GM21619 (cell line): ENCODE measurements at regions not wholly inside any gene's neighbourhood (a gene's known extent, or its start where the extent isn't known, plus 50 kb on each side); places are given as distances from the start of the nearest gene placed in this dataset.
"Not testable (repeated sequence)": the region's sequence is repeated elsewhere in the genome, so short reads cannot be mapped to it uniquely, and the experiment has no call there.

ENCODE experiments used
- ATAC-seq: cut with Tn5 transposase; IDR thresholded peaks from one replicate; pipeline ENCODE4 v1.9.1; 2021; ENCODE audit not compliant: unreplicated experiment

DNA sequence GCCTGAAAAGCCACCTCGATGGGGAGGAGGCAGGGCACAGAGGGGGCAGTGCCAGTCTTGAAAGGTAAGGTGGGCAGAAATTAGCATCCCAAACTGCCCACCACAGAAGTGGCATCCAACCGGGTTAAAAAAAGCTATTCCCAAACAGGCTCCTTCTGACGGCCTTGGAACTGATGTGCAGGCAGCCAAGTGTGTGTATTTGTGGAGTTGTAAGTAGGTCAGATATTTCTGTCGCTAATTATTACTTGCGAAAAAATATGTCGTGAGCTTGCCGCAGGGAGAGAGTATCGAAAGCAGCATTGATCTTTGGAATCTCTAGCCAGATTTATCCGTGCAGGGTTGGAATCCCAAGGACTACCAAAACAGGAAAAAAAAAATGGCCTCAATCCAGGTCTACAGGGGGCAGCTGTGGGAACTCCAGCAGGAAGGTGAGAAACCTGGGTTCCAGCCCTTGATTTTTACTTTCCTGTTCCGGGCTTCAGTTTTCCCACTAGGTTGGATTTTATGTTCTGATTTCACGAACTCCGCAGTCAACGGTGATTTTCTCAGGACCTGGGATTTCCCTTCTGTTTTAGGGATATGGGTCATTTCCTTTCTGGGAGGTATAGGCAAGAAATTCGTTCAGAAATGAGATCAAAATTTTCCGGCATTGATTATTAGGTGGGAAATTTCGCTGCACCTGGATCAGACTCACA lies 200.8 kb downstream of the RGS3 start:
- ATAC-seq: no peak

GRCh38 chr9:113665064-113665463 lies 201.5 kb downstream of the RGS3 start:
- ATAC-seq: no peak

GRCh38 chr9:113665756-113666155 lies 202.2 kb downstream of the RGS3 start:
- no peak for ATAC-seq

DNA sequence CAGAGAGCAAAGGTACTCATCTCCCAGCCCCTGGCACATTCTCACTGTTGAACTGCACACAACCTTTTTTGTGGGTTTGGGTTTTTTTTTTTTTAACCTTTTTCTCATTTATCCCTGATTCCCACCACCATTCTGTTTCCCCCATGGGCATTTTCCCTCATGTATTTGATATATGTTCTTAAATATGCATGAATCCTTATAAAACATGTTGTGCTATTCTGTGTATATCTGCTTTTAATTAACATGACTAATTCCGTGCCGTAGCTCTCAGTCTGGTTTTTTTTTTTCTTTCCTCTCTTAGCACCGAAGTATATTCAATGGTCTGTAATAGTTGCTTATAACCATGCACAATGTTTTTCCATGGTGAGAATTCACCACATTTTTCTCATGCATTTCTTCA lies 204.5 kb downstream of the RGS3 start:
- ATAC-seq: no peak

GRCh38 chr9:113669522-113670115 lies 206.1 kb downstream of the RGS3 start:
- ATAC-seq: no peak

DNA sequence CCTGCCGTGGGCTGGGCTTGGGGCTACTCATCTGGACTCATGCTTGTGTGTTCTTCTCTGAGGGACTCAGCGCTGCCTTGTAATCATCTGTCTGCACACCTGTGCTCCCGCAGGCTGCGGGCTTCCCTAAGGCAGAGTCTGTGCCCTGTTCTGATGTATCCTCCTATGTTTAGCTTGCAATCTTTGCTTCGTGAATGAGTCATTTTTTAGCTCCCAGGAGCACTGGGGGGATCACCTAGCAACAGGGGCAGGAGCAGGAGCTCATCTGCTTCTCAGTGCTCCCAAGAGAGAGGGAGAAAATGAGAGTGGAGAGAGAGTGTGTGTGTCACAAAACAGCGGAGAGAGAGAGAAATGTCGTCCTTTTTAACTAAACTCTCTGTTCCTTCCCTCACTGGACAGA lies 202.4 kb upstream of the ZNF618 start:
- no peak for ATAC-seq

DNA sequence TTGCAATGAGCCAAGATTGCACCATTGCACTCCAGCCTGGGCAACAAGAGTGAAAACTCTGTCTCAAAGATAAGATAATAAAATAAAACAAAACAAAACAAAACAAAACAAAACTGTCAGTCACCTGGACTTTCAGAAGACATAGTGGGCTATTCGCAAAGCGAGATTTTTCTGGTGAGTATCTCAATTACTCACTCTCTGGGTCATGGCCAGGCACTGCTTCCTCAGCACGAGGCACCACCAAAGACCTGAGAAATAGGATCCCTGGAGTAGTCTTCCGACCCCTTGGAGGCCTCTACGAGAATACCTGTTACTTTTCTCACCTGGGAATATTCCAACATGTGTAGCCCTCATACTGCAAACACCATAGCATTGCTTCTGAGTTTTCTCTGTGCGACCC lies 201.7 kb upstream of the ZNF618 start:
- ATAC-seq: no peak

DNA sequence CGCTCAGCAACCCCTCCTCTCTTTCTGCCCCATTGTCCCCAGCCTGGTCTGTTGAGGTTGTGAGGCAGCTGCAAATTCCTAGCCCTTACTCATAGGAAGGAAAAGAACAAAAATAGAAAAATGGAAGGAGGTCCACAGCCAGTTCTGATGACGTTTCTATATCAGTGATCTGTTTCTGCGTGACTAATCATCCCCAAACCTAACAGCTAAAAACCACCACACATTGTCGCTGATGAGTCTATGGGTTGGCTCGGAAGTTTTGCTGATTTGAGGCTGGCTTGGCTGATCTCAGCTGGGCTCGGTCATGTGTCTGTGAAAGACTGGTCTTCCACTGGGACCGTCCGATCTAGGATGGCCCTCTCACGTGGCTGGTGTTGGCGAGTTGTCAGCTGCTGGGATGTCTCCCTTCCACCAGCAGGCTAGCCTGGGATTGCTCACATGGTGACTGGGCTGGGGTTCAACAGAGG lies 200.6 kb upstream of the ZNF618 start:
- no peak for ATAC-seq

GRCh38 chr9:113677057-113677456 lies 199.1 kb upstream of the ZNF618 start:
- no peak for ATAC-seq

- no peak for ATAC-seq
These were observed 198.5 kb upstream of the ZNF618 start for GRCh38 chr9:113677569-113677968.

- ATAC-seq: no peak
These were observed 197.8 kb upstream of the ZNF618 start for GRCh38 chr9:113678119-113678858.

DNA sequence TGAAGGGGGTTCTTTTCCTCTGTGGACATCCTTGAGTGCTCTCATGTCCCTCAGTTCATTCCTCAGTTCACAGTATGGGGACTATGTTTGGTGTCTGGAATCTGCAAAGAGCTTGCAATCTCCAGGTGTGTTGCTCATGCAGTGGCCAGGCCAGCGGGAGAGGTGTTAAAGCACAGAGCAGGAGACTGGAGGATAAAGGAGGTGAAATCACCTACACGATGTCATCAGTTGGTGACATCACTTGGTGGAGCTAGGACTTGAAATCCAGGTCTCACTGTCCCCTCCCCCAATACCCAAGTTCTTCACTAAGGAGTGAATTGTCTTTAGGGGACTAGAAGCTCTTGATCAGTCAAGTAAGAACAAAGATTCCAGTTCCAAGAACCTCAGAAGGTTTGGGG lies 197.3 kb upstream of the ZNF618 start:
- ATAC-seq: no peak

GRCh38 chr9:113682297-113682771 lies 193.8 kb upstream of the ZNF618 start:
- ATAC-seq: no peak

GRCh38 chr9:113685636-113686035 lies 190.5 kb upstream of the ZNF618 start:
- ATAC-seq: not testable (repeated sequence)

DNA sequence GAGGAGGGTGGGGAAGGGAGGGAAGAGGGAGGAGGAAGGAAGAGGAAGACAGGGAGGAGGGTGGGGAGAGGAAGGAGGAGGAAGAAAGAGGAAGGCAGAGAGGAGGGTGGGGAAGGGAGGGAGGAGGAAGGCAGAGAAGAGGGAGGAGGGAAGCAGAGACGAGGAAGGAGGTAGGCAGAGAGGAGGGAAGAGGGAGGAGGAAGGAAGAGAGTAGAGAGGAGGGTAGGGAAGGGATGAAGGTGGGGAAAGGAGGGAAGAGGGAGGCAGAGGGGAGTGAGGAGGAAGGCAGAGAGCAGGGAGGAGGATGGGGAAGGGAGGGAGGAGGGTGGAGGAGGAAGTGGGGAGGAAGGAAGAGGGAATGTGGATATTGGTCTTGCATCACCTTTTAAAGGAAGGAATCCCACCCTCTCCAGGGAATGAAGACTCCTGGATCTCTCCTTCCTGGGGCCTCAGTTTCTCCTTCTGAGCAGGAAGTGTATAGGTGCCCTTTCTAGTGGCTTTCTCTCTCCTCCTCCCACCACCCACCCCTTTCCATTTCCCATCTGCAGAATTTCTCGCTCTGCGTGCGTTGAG lies 188.9 kb upstream of the ZNF618 start:
- no peak for ATAC-seq

DNA sequence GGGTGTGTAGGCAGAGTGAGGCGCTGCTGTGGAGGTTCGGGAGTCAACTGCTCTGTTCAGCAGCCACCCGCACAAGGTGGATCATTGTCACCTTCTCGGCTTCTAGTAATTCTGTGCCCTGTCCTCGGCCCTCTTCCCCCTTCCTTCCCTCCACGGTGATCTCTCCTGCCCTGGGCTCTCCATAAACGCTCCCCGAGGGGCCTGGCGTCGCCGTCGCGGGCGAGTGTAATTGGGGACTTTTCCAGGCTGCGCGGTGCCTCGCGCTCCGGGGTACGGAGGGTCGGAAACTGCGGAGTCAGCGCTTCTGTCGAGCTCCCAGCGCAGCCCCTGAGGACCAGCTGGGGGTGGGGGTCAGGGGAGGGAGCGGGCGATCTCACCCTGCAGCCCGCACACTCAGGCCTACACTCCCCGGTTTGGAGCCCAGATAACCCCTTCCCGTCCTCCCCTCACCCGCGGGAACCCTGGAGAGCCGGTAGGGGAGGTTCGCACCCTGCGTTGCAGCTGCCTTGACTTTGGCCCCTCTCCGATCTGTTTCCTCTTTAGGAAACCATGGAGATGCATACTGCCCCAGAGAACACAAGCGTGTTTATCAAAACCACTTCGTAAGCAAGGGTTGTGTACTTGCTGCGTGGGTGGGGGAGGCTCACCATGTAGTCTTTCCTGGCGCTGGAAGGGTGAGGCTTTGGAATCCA lies 188.3 kb upstream of the ZNF618 start:
- no peak for ATAC-seq

DNA sequence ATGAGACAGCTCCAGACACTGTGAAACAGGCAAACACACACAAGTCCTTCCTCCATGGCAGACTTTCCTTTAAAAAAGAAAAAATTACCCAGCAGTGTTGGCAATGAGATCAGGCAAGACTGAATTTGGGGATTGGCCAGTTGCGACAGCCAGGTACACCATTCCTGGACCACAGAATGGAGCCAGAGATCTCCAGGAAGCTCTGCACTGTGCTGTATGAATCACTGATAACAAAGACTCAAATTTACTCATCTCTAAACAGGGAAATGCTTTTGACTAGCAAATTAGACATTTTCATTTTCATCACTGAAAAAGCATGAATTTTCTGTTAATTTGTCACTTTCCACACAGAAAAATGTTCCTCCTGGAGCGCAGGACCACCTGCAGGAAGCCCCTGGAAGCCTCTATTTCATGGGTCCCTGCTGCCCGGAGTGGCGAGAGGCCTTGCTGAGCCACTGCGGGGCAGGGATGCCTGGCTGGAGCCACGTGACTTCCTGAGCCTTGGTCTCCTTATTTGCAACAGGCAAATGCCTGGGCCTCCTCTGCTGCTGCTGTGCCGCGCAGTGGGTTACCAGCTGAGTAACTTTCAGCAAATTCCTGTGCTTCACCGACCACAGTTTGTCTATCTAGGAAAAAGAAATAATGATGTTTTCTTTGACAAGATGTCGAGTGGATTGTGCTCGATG lies 185.9 kb upstream of the ZNF618 start:
- peak; percentile 70 for ATAC-seq

DNA sequence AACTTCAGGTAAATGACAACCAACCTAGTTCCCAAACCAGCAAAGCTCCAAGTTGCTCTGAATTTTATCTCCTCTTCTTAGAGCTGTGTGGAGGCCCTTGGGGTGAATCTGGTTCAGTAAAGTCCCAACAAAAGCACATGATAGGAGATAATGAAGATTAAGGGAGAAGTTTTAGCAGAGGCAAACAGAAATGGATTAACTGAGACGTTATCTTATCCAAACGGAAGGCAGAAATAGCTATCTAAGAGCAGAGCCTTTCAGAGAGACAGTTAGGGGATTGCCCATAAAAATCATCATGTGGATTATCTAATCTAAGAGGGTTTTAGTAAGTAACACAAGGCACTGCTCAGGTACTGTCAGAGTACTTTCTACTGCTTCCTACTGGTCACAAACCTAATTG lies 183.9 kb upstream of the ZNF618 start:
- ATAC-seq: no peak

- no peak for ATAC-seq
These were observed 181.2 kb upstream of the ZNF618 start for GRCh38 chr9:113694912-113695311.

- ATAC-seq: no peak
These were observed 180.7 kb upstream of the ZNF618 start for GRCh38 chr9:113695440-113695851.
